ENCODE measurements at regions not wholly inside any gene's neighbourhood (a gene's known extent, or its start where the extent isn't known, plus 50 kb on each side); places are given as distances from the start of the nearest gene placed in this dataset.

- no peak overlapping the region for H3K4me3 ChIP-seq
- no peaks in the 10 kb centered on the region for H3K9me3 ChIP-seq (replicated peaks)
- no peaks in the 10 kb centered on the region for H3K27me3 ChIP-seq (ENCODE audit: low read depth)
- H3K27ac ChIP-seq (replicated peaks): no peak overlapping the region
- peaks cover 5% of the 10 kb centered on the region for H3K4me1 ChIP-seq
- no peak for DNase-seq
- intact Hi-C loops (cut with micrococcal nuclease): no loop called here
- no peak for TF ChIP-seq CTCF (IDR thresholded peaks at IDR 0.05; ENCODE audit: borderline replicate concordance)
- H3K36me3 ChIP-seq: no peaks in the 10 kb centered on the region
Observed at GRCh38 chr6:163811317-163811716, 396.8 kb downstream of the QKI start.

- no peaks in the 10 kb centered on the region for H3K36me3 ChIP-seq
- no peak for DNase-seq
- intact Hi-C loops (cut with micrococcal nuclease): no loop called here
- no peaks in the 10 kb centered on the region for H3K9me3 ChIP-seq (replicated peaks)
- no peaks in the 10 kb centered on the region for H3K27me3 ChIP-seq (ENCODE audit: low read depth)
- peaks cover 5% of the 10 kb centered on the region for H3K4me1 ChIP-seq
- H3K4me3 ChIP-seq: no peak overlapping the region
- H3K27ac ChIP-seq (replicated peaks): no peak overlapping the region
- no peak for TF ChIP-seq CTCF (IDR thresholded peaks at IDR 0.05; ENCODE audit: borderline replicate concordance)
Observed at GRCh38 chr6:163809364-163809763, 394.8 kb downstream of the QKI start.

DNA sequence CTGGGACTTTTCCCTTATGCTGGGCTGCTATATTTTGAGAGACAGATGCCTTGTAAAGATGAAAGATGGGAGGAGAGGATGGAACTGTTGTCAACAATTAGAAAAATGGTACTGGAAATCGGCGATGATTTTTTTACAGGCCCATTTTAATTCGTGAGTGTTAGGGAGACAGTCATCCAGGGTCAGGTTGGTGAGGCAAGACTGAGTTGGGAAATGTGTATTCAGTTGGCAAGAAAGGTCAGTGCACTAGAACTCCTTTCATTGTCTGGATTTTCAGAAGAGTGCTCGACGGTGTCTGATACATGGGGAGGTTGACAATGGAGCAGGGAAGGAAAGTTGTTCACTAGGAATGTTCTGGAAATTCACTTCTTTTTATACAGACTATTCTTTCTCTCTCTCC lies 394.4 kb downstream of the QKI start:
- intact Hi-C loops (cut with micrococcal nuclease): no loop called here
- H3K36me3 ChIP-seq: no peaks in the 10 kb centered on the region
- no peak overlapping the region for H3K27ac ChIP-seq (replicated peaks)
- no peak for DNase-seq
- H3K27me3 ChIP-seq (ENCODE audit: low read depth): no peaks in the 10 kb centered on the region
- peaks cover under 1% of the 10 kb centered on the region for H3K4me1 ChIP-seq
- H3K9me3 ChIP-seq (replicated peaks): no peaks in the 10 kb centered on the region
- TF ChIP-seq CTCF (IDR thresholded peaks at IDR 0.05; ENCODE audit: borderline replicate concordance): no peak
- H3K4me3 ChIP-seq: no peak overlapping the region

GRCh38 chr6:163808231-163808630 lies 393.7 kb downstream of the QKI start:
- no peaks in the 10 kb centered on the region for H3K27me3 ChIP-seq (ENCODE audit: low read depth)
- no peak for TF ChIP-seq CTCF (IDR thresholded peaks at IDR 0.05; ENCODE audit: borderline replicate concordance)
- intact Hi-C loops (cut with micrococcal nuclease): no loop called here
- no peaks in the 10 kb centered on the region for H3K9me3 ChIP-seq (replicated peaks)
- no peaks in the 10 kb centered on the region for H3K4me1 ChIP-seq
- DNase-seq: no peak
- no peaks in the 10 kb centered on the region for H3K36me3 ChIP-seq
- no peak overlapping the region for H3K27ac ChIP-seq (replicated peaks)
- no peak overlapping the region for H3K4me3 ChIP-seq

GRCh38 chr6:163806755-163807499 lies 392.4 kb downstream of the QKI start:
- no peaks in the 10 kb centered on the region for H3K27me3 ChIP-seq (ENCODE audit: low read depth)
- no peak for TF ChIP-seq CTCF (IDR thresholded peaks at IDR 0.05; ENCODE audit: borderline replicate concordance)
- no peaks in the 10 kb centered on the region for H3K4me1 ChIP-seq
- intact Hi-C loops (cut with micrococcal nuclease): no loop called here
- DNase-seq: no peak
- H3K4me3 ChIP-seq: no peak overlapping the region
- no peaks in the 10 kb centered on the region for H3K9me3 ChIP-seq (replicated peaks)
- no peak overlapping the region for H3K27ac ChIP-seq (replicated peaks)
- no peaks in the 10 kb centered on the region for H3K36me3 ChIP-seq

Measured in left ventricle myocardium inferior (tissue), 1 donor.